NCI-H82 treated with DMSO at 0.1 percent for 48 hours (cell line): ENCODE measurements at regions not wholly inside any gene's neighbourhood (a gene's known extent, or its start where the extent isn't known, plus 50 kb on each side); places are given as distances from the start of the nearest gene placed in this dataset.

Experiments used
- DNase-seq: peaks from one replicate; lab custom pipeline; 2025; ENCODE audit not compliant: unreplicated experiment; lab: John Stamatoyannopoulos, UW

DNA sequence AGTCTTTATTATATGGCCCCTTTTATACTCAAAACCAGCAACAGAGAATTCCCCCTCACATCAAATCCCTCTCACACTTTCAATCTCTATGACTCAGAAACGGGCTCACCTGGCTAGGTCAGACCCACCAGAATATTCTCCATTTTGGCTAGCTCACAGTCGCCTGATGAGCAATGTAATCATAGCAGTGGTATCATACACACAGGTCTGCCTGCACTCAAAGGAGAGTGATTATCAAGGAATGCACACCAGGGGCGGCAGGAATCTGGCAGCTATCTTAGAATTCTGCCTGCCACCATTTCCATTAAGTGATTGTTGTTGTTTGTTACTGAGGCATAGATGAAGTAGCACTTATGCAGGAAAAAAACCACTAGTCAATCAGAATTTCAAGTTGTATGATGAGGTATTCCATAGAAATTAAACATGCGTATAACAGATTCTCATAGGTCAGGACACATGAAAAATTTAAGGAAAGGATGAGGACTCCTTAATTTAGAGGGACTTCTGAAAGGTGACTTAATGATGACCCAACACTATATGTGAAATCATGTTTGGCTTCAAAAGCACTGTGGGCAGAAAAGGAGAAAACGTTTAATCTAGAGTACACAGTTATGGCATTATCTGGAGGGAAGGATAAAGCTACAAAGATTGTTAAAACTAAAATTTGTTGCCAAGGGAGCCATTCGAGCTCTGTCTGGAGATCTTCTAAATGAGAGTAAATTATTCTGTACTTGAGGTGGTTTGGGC is 185.8 kb upstream of the DDI1 start:
- no peak for DNase-seq

DNA sequence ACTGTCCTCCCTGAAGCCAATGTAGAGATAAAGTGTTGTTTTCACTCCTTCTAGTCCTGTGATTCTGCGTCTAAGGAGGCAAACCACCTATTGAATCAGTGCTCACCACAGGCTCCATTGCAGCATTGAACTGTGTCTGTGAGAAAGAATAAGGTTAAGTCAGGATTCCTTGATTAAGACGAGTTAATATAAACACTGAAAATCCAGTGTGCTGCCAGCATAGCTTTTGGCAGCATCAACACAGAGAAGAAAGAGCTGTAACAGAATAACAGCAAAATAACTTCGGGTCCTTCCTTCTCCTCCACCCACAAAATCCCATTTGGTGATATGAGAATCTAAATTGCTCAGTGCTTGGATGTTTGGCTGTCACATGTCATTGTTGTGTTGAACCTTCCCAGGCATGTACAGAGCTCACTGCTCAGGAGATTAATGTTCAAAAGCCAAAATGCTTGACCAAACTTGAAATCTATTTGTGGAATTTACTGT is 185.2 kb upstream of the DDI1 start:
- no peak for DNase-seq
